Keratinocyte (primary cell): ENCODE measurements at regions not wholly inside any gene's neighbourhood (a gene's known extent, or its start where the extent isn't known, plus 50 kb on each side); places are given as distances from the start of the nearest gene placed in this dataset.

ENCODE experiments used
- CTCF ChIP-seq, 3 experiments: IDR thresholded peaks in 1 of 3; conservative IDR thresholded peaks in 1 of 3; optimal IDR thresholded peaks in 1 of 3; 2 replicates in 2 of 3; 3 replicates in 1 of 3; pipeline versions ENCODE3 to v1.5.1; 2011; ENCODE audit warnings: low read length in 3 of 3, mild to moderate bottlenecking in 3 of 3, moderate library complexity in 2 of 3, control low read depth in 1 of 3, inconsistent platforms in 1 of 3; ENCODE audit not compliant: insufficient read depth in 2 of 3; ENCODE audit errors: extremely low read depth in 1 of 3
- EZH2 ChIP-seq: IDR thresholded peaks from one replicate; pipeline ENCODE4 v1.6.1; 2012; ENCODE audit warnings: inconsistent platforms, mild to moderate bottlenecking, low read length, moderate library complexity

- TF ChIP-seq CTCF (optimal IDR thresholded peaks at IDR 0.05 in 1 of 3, IDR thresholded peaks at IDR 0.05 in 1 of 3, conservative IDR thresholded peaks at IDR 0.05 in 1 of 3; ENCODE audit: extremely low read depth in 1 of 3, insufficient read depth in 2 of 3, low read length in 3 of 3) (no peak), EZH2 (no peak)
Observed at GRCh38 chr10:111177379-111177778, 100.5 kb downstream of the ADRA2A start.
